ENCODE measurements at regions not wholly inside any gene's neighbourhood (a gene's known extent, or its start where the extent isn't known, plus 50 kb on each side); places are given as distances from the start of the nearest gene placed in this dataset.

- TF ChIP-seq ARNT (IDR thresholded peaks at IDR 0.05) (no peak), PKNOX1 (IDR thresholded peaks at IDR 0.05) (no peak), SP1 (IDR thresholded peaks at IDR 0.05) (no peak)
These were observed 92.2 kb upstream of the MPHOSPH6 start for GRCh38 chr16:82262244-82262643.

Data from HEK293T (cell line).